ENCODE measurements at regions not wholly inside any gene's neighbourhood (a gene's known extent, or its start where the extent isn't known, plus 50 kb on each side); places are given as distances from the start of the nearest gene placed in this dataset.

GRCh38 chr6:98142839-98143238 is 691.5 kb upstream of the POU3F2 start:
- DNase-seq (ENCODE audit: low read depth): no peak

DNA sequence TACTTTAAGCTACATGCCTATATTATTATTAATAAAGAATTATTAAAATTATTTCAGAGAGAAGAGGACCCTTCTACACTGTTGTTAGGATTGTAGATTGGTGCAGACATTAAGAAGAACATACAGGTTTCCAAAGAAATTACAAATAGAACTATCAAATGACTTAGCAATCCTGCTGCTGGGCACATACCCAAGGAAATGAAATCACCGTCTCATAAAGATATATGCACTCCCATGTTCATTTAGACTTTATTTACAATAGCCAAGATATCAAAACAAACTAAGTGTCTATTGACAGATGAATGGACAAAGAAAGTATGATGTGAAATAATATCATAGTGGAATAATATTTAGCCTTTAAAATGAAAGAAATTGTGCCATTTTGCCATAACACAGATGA is 687.7 kb upstream of the POU3F2 start:
- DNase-seq (ENCODE audit: low read depth): no peak

- DNase-seq (ENCODE audit: low read depth): no peak
Observed at GRCh38 chr6:98156580-98156979, 677.8 kb upstream of the POU3F2 start.

GRCh38 chr6:98179606-98180005 is 654.8 kb upstream of the POU3F2 start:
- DNase-seq (ENCODE audit: low read depth): no peak

DNA sequence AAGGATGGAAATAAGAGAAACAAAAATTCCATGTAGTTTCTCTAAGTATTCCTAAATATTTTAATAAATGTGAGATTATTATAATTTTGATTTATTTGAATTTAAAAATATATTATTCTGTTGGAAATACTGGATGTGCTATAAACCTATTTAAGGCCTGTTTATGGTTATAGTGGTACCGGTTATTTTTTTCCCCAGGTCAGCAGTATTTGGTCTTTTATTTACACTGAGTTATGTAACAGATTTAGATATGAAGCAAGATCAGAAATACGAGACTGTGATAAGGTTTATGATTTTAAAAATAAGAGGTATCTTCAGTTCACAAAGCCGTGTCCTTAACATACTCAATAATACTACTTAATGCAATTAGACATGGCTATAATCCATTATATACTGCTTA is 634.3 kb upstream of the POU3F2 start:
- no peak for DNase-seq (ENCODE audit: low read depth)

GRCh38 chr6:98203170-98203806 is 631.1 kb upstream of the POU3F2 start:
- no peak for DNase-seq (ENCODE audit: low read depth)

- no peak for DNase-seq (ENCODE audit: low read depth)
Observed at GRCh38 chr6:98212468-98212867, 621.9 kb upstream of the POU3F2 start.

- no peak for DNase-seq (ENCODE audit: low read depth)
Observed at GRCh38 chr6:98215531-98215930, 618.8 kb upstream of the POU3F2 start.

DNA sequence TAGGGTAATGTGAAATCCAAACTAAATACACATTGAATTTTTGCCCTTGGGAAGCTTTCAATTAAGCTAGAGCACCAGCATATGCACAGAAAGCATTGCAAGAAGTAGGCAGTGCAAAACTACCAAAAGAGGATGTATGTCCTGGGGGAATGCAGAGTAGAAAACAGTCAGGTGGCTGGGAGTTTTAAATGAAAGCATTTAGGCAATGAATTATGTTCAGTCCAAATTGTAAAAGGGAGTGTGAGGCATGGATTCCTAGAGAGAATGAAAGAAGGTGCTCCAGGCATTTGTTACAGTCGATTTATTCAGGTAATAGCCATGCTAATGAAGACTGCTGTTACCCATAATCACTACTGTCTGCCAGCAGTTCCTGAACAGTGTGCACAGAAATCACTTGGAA is 604.1 kb upstream of the POU3F2 start:
- no peak for DNase-seq (ENCODE audit: low read depth)

DNA sequence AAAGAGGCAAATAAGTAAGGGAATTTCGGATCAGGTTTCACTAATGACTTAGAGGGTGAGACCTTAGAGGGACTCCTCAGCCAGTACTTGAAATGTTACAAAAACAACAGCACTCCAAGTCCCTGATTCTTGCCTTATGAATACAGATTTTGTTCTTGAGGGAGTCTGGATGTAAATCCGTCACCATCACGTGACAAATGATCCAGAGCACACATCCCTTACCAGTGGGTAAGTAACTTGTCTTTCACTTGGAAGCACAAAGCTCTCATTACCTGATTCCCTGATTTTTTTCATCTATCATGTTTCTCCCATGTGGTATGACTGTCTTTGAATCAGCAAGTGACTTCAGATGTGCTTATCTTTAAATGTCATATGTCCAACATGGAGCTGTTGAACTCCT is 595.3 kb upstream of the POU3F2 start:
- DNase-seq (ENCODE audit: low read depth): no peak

DNA sequence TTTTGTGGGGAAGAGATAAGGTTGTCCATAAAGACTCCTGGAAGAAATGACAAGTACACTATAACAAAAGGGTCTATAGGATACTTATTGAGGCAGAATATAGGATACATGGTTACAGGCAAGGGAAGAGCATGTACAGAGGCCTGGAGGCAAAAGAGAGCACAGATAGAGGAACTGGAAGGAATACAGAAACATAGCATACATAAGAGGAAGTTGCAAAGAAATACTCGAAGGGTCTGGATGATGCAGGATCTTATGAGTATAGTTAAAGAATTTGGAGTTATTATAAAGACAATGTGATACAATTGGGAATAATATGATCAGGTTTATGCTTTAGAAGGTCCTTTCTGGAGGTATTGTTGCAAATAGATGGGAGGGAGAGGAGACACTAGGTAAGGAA is 592.7 kb upstream of the POU3F2 start:
- no peak for DNase-seq (ENCODE audit: low read depth)

DNA sequence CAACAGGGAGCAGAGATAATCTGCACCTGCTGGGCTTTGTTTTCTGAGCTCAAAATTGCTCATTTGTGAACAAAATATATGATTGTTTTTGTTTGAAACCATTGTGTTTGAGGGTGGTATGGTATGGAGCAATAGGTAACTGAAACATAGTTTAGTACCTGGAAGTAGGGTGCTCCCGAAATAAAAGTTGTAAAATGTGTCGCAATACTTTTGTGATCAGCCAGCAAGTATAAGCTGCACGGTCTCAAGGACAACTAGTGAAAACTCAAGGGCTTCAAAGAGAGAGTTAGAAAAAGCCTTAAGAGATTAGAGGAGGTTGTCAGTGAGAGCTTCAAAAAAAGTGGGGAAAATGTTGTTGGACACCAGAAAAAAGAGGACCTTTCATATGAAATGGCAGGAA is 579.8 kb upstream of the POU3F2 start:
- no peak for DNase-seq (ENCODE audit: low read depth)

- no peak for DNase-seq (ENCODE audit: low read depth)
Observed at GRCh38 chr6:98260382-98260781, 574.0 kb upstream of the POU3F2 start.

GRCh38 chr6:98272060-98272459 is 562.3 kb upstream of the POU3F2 start:
- DNase-seq (ENCODE audit: low read depth): no peak

- no peak for DNase-seq (ENCODE audit: low read depth)
Observed at GRCh38 chr6:98274691-98275090, 559.7 kb upstream of the POU3F2 start.

DNA sequence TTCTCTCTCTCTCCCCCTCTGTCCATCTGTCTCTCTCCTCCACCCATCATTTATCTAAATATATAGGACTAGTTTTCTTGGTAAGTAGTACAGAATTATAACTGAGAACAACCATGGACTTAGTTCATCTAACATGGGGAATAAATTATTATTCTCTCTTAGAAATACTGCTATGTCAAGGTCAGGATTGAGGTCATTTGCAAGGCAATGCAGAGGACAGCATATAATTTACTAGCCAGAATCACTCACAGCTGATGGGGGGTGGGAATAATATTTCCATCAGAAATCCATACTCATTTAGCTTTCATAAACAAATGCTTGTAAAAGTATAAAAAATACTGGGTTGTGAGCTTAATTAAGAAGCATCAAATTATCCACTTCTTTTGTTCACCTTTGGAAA is 553.9 kb upstream of the POU3F2 start:
- DNase-seq (ENCODE audit: low read depth): no peak

GRCh38 chr6:98286620-98287019 is 547.8 kb upstream of the POU3F2 start:
- DNase-seq (ENCODE audit: low read depth): no peak

DNA sequence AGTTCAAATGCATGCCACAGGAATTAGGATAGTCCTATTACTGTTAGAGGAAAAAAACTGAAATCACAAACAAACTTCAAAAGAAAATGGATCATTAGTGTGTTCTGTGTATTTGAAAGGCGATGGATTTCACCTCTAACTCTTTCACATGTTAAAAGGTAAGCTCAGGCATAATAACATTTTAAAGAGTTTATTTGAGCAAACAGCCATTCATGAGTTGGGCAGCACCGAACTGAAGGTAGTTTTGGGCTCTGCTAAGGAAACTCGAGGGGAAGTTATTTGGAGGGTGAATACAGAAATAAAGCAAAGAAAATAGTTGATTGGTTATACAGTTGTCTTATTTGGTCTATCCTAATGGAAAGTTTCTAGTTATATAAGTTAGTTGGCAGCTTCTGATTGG is 546.5 kb upstream of the POU3F2 start:
- no peak for DNase-seq (ENCODE audit: low read depth)

DNA sequence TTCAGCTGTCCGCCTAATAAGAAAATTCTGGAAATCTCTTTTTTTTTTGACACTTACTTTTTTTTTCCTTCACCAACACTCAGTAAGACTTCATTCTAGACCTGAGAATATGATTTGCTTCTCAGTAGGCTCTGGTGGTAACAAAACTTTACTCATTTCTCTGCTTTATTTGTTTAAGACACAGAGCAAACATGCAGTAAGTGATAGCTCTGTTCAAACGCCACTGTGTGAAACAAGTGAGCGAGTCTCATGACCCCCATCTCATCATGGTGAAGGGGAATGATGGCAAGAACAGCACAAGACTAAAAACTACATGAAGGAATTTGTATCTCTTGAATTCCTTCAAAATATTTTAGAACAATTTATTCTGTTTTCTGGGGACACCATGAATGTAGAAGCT is 541.6 kb upstream of the POU3F2 start:
- no peak for DNase-seq (ENCODE audit: low read depth)

DNA sequence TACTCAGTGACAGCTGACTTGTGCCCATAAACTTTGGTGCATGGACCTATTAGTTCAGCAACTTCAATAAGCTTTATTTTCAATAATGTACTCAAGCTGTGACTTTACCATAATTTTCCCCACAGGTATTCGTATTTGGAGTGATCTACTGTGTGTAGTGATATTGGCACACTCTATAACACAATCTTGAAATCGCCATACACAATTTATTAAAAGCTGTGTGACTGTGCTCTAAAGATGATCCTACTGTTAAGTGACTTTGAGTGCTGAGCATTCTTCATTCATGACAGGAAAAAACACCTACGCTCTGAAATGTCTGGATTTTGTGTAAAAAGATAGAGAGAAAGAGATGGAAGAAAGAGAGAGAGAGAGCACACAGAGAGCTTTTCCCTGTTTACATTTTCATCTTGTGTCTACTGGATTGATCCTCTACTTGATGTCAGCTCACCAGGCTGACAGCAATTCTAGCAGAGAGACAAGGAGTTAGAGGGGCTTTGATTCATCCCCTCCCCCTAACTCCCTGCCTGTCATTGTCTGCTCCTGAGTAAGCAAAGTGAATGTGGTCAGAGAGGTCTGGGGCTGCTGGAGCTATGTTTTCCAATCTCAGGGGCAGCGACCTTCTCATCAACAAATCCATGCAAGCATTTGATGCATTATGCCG is 538.7 kb upstream of the POU3F2 start:
- DNase-seq (ENCODE audit: low read depth): no peak

GRCh38 chr6:98308564-98308963 is 525.8 kb upstream of the POU3F2 start:
- DNase-seq (ENCODE audit: low read depth): no peak

DNA sequence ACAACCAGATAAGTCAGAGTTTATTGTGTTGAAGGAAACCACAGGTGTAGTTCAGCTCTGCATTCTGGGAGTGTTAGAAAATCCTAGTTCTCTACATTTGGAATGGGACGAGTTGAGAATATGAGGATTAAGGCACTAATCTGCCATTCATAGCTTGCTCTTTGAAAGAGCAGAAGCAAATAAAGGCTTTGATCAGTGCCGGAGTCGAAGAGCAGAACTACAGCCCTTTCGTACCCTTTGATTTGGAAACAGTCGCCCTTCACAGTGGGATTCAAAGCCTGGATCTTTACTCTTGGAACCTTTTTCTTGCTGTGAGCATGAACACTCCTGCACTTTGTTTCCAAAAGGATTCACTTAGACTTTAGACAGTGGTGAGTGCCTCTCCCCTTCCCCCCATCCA is 523.9 kb upstream of the POU3F2 start:
- DNase-seq (ENCODE audit: low read depth): no peak

DNA sequence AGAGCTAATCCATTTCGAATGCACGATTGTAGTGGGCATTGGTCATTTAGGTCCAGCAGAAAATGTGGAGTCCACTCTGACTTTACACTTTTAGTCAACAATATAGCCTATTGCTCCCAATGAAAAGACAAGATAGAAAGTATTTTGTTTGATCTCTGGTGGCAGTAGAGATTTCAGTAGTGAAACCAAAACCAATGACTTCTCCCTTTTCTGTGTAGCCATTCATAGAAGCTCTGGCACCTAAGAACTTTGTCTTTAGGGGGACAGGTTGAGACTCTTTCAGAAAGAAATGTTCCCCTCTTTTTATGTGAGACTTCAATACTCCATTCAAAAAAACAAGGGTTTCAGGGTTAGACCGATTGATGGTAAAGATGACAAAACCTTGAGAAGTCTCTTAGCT is 510.8 kb upstream of the POU3F2 start:
- no peak for DNase-seq (ENCODE audit: low read depth)

GRCh38 chr6:98324446-98324845 is 509.9 kb upstream of the POU3F2 start:
- DNase-seq (ENCODE audit: low read depth): no peak
